CD14-positive monocyte (primary cell): ENCODE measurements at regions not wholly inside any gene's neighbourhood (a gene's known extent, or its start where the extent isn't known, plus 50 kb on each side); places are given as distances from the start of the nearest gene placed in this dataset.

Source experiments
- DNase-seq, 3 donors: peaks; one replicate each; pipeline ENCODE4 v3.0.0-alpha.2; 2011 to 2022
- H2AFZ ChIP-seq: 2 replicates; pipeline ENCODE4 v1.6.0; 2012; ENCODE audit warnings: mild to moderate bottlenecking, low read depth, low read length, inconsistent platforms; ENCODE audit not compliant: insufficient read depth, poor library complexity, severe bottlenecking
- H3K27ac ChIP-seq, 2 donors: 1 replicate in 1 of 2; 2 replicates in 1 of 2; pipeline ENCODE4 v1.5.1; 2012 to 2013; ENCODE audit warnings: low read length in 2 of 2, control low read depth in 1 of 2, inconsistent platforms in 1 of 2, low read depth in 1 of 2, mild to moderate bottlenecking in 1 of 2
- H3K27me3 ChIP-seq, 2 donors: one replicate each; pipeline versions ENCODE4 v1.6.0 to v1.6.1; 2011 to 2013; ENCODE audit warnings: low read length in 2 of 2; ENCODE audit not compliant: control insufficient read depth in 2 of 2, insufficient read depth in 2 of 2
- H3K36me3 ChIP-seq, 2 donors: replicated peaks in 1 of 2; 1 replicate in 1 of 2; 2 replicates in 1 of 2; pipeline versions ENCODE4 v1.5.1 to v1.6.1; 2012 to 2013; ENCODE audit warnings: low read length in 2 of 2, control low read depth in 1 of 2, inconsistent platforms in 1 of 2, mild to moderate bottlenecking in 1 of 2; ENCODE audit not compliant: insufficient read depth in 2 of 2, control insufficient read depth in 1 of 2
- H3K4me1 ChIP-seq, 2 donors: 1 replicate in 1 of 2; 2 replicates in 1 of 2; pipeline versions ENCODE4 v1.5.1 to v1.6.1; 2012 to 2013; ENCODE audit warnings: low read length in 2 of 2, control low read depth in 1 of 2, inconsistent platforms in 1 of 2, mild to moderate bottlenecking in 1 of 2, moderate library complexity in 1 of 2; ENCODE audit not compliant: insufficient read depth in 2 of 2, control insufficient read depth in 1 of 2
- H3K4me2 ChIP-seq: replicated peaks from 2 replicates; pipeline ENCODE3; 2012; ENCODE audit warnings: low read length, moderate library complexity, mild to moderate bottlenecking; ENCODE audit not compliant: poor library complexity, severe bottlenecking; ENCODE audit errors: extremely low read depth
- H3K4me3 ChIP-seq, 3 experiments: fragments of 200-600 bp in 1 of 3; sonication (generic) in 1 of 3; replicated peaks in 1 of 3; 1 replicate in 2 of 3; 2 replicates in 1 of 3; pipeline ENCODE4 v1.5.1; 2011 to 2013; ENCODE audit warnings: low read length in 3 of 3, mild to moderate bottlenecking in 3 of 3, control low read depth in 2 of 3, low read depth in 2 of 3, inconsistent platforms in 1 of 3, moderate library complexity in 1 of 3
- H3K79me2 ChIP-seq: 2 replicates; pipeline ENCODE4 v1.6.0; 2012; ENCODE audit warnings: mild to moderate bottlenecking, control low read depth, inconsistent platforms, low read length, moderate library complexity; ENCODE audit not compliant: insufficient read depth
- H3K9ac ChIP-seq: 2 replicates; pipeline ENCODE4 v1.6.0; 2017; ENCODE audit warnings: low read length, mild to moderate bottlenecking; ENCODE audit not compliant: insufficient read depth, poor library complexity, severe bottlenecking
- H3K9me3 ChIP-seq, 2 donors: replicated peaks in 1 of 2; 1 replicate in 1 of 2; 2 replicates in 1 of 2; pipeline versions ENCODE4 v1.5.1 to v1.6.1; 2012 to 2013; ENCODE audit warnings: low read length in 2 of 2, control low read depth in 1 of 2; ENCODE audit not compliant: control insufficient read depth in 1 of 2, insufficient read depth in 1 of 2
- H4K20me1 ChIP-seq: 2 replicates; pipeline ENCODE4 v1.6.0; 2012; ENCODE audit warnings: mild to moderate bottlenecking, low read length, control low read depth, moderate library complexity; ENCODE audit not compliant: insufficient read depth
- H3K27ac Mint-ChIP-seq, 7 donors: one replicate each; pipeline ENCODE4 v1.8.0; 2020; ENCODE audit warnings: mild to moderate bottlenecking in 7 of 7, mixed read lengths in 7 of 7, moderate library complexity in 6 of 7, inconsistent platforms in 2 of 7
- H3K27me3 Mint-ChIP-seq, 3 donors: one replicate each; pipeline ENCODE4 v1.8.0; 2021 to 2022; ENCODE audit warnings: low read depth in 3 of 3, mild to moderate bottlenecking in 3 of 3, mixed read lengths in 3 of 3, moderate library complexity in 3 of 3, inconsistent platforms in 1 of 3
- H3K36me3 Mint-ChIP-seq, 2 donors: one replicate each; pipeline ENCODE4 v1.8.0; 2020; ENCODE audit warnings: mixed read lengths in 2 of 2, inconsistent platforms in 1 of 2, mild to moderate bottlenecking in 1 of 2
- H3K4me1 Mint-ChIP-seq: one replicate; pipeline ENCODE4 v1.8.0; 2020; ENCODE audit warnings: mild to moderate bottlenecking, mixed read lengths
- H3K4me3 Mint-ChIP-seq, 2 donors: one replicate each; pipeline ENCODE4 v1.8.0; 2020; ENCODE audit warnings: mild to moderate bottlenecking in 2 of 2, mixed read lengths in 2 of 2, moderate library complexity in 1 of 2
- H3K9me3 Mint-ChIP-seq, 7 donors: one replicate each; pipeline ENCODE4 v1.8.0; 2020 to 2022; ENCODE audit warnings: mixed read lengths in 7 of 7, mild to moderate bottlenecking in 6 of 7, moderate library complexity in 6 of 7, inconsistent platforms in 2 of 7
- WGBS: methylation state at CpG from one replicate; pipeline ENCODE4 v1.1.5; 2013; ENCODE audit warnings: missing lambda C conversion rate; ENCODE audit not compliant: insufficient coverage; 5-methylcytosine and 5-hydroxymethylcytosine counted together
- intact Hi-C, 2 donors: fragments of 100-400 bp; cut with micrococcal nuclease; formaldehyde crosslinking; loops; one replicate each; pipeline versions ENCODE4 v1.15.0 to v1.15.1; 2023
- TF ChIP-seq, protein P1 (sequence below): fragments of 200-600 bp; IDR thresholded peaks from one replicate; pipeline ENCODE4 v1.8.0; 2022; ENCODE audit warnings: antibody characterized with exemption, mild to moderate bottlenecking

DNA sequence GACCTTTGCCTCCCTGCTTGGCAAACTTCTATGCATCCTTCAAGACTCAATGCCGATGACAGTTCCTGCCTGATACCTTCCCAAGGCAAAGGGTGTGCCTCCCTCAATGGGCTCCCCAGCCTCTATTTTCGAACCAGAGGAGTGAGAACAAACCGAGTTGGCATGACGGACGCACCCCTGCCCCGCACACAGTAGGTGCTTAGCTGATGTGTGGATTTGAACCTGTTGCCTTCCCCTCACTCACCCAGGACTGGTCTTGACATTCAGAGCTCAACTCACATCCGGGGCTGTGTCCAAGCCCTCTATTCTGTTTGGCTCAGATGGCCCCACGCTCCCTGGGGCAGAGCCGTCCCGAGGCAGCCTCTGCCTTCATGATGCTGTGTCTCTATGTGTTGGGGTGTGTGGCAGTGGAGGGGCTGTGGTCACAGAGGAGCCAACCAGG lies 52.2 kb upstream of the SLC6A11 start:
- no peak overlapping the region for H3K9ac ChIP-seq
- 87% methylated on average over 8 of the region's 10 CpGs for WGBS
- no peaks in the 10 kb centered on the region for H3K36me3 Mint-ChIP-seq
- H3K79me2 ChIP-seq, result no peaks in the 10 kb centered on the region
- H4K20me1 ChIP-seq, result no peaks in the 10 kb centered on the region
- peaks cover 9 to 17% (median 12%) of the 10 kb centered on the region in 3 donors for H3K27me3 Mint-ChIP-seq
- DNase-seq, result no peak
- H3K27ac ChIP-seq, result no peak overlapping the region
- TF ChIP-seq, protein P1, sequence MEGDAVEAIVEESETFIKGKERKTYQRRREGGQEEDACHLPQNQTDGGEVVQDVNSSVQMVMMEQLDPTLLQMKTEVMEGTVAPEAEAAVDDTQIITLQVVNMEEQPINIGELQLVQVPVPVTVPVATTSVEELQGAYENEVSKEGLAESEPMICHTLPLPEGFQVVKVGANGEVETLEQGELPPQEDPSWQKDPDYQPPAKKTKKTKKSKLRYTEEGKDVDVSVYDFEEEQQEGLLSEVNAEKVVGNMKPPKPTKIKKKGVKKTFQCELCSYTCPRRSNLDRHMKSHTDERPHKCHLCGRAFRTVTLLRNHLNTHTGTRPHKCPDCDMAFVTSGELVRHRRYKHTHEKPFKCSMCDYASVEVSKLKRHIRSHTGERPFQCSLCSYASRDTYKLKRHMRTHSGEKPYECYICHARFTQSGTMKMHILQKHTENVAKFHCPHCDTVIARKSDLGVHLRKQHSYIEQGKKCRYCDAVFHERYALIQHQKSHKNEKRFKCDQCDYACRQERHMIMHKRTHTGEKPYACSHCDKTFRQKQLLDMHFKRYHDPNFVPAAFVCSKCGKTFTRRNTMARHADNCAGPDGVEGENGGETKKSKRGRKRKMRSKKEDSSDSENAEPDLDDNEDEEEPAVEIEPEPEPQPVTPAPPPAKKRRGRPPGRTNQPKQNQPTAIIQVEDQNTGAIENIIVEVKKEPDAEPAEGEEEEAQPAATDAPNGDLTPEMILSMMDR, result no peak
- no peaks in the 10 kb centered on the region for H3K4me1 Mint-ChIP-seq
- no peak overlapping the region for H3K4me3 ChIP-seq
- H3K27ac Mint-ChIP-seq, result no peak overlapping the region
- H3K4me3 Mint-ChIP-seq, result peak overlapping the region in 1 of 2 donors; percentile 43
- no peaks in the 10 kb centered on the region for H3K36me3 ChIP-seq
- no peak overlapping the region for H3K4me2 ChIP-seq
- no peaks in the 10 kb centered on the region for H3K27me3 ChIP-seq
- H3K9me3 Mint-ChIP-seq, result no peaks in the 10 kb centered on the region
- intact Hi-C loops, result loop anchor here in 1 of 2 donors (5.0 kb wide), 1 partner anchor 118 kb away; no protein-coding TSS in a partner anchor
- no peaks in the 10 kb centered on the region for H3K9me3 ChIP-seq
- no peak overlapping the region for H2AFZ ChIP-seq
- H3K4me1 ChIP-seq, result no peaks in the 10 kb centered on the region

DNA sequence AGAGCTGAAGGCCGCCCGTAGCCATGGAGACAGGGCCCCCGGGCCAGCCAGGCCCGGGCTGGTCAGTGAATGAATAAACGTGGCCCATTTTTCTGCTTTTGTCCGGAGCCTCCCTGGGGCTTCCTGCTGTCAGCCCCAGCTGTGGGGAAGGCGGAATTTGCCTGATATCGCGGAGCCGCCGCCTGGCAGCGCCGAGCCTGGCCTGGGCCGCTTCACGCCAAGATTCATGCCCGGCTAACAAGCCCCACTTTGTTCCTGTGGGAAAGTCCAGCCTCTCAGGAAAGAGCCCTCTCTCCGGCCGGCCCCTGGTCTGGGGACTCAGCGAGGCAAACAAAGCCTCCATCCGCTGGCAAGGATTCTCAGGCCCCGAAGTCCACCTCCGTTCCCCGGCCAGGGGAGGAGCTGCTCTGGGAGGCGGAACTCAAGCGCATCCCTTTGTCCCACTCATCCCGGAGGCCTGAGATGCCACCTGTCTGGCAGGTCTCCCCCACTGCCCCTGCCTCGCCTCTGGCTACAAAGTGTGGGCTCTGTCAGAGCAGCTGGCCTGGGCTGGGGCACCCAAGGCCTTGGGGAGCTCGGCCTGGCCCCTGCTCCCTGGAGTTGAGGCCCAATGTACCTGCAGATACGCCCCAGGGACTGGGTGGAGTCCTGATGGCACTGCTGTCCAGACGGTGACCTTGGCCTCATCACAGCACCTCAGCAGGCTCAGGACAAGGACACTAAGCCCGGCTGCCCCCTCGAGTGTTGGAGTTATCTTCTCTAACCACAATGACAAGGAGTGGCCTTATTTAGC lies 51.6 kb upstream of the SLC6A11 start:
- intact Hi-C loops, result loop anchor here in 1 of 2 donors (5.0 kb wide), 1 partner anchor 118 kb away; no protein-coding TSS in a partner anchor
- H3K4me3 Mint-ChIP-seq, result no peak overlapping the region
- no peak overlapping the region for H3K27ac Mint-ChIP-seq
- 49% methylated on average over 30 of the region's 32 CpGs for WGBS
- Histone ChIP-seq H3K4me2 (no peak overlapping the region), H3K4me3 (no peak overlapping the region), H4K20me1 (no peaks in the 10 kb centered on the region), H3K79me2 (no peaks in the 10 kb centered on the region), H3K36me3 (no peaks in the 10 kb centered on the region), H2AFZ (no peak overlapping the region), H3K9ac (no peak overlapping the region), H3K27me3 (no peaks in the 10 kb centered on the region), H3K4me1 (no peaks in the 10 kb centered on the region), H3K9me3 (no peaks in the 10 kb centered on the region), H3K27ac (no peak overlapping the region)
- no peaks in the 10 kb centered on the region for H3K36me3 Mint-ChIP-seq
- DNase-seq, result no peak
- H3K4me1 Mint-ChIP-seq, result no peaks in the 10 kb centered on the region
- H3K27me3 Mint-ChIP-seq, result peaks cover 9 to 17% (median 12%) of the 10 kb centered on the region in 3 donors
- TF ChIP-seq, protein P1, result no peak
- no peaks in the 10 kb centered on the region for H3K9me3 Mint-ChIP-seq
